GM04504 (cell line): ENCODE measurements at regions not wholly inside any gene's neighbourhood (a gene's known extent, or its start where the extent isn't known, plus 50 kb on each side); places are given as distances from the start of the nearest gene placed in this dataset.

Source experiments
- DNase-seq: peaks from one replicate; pipeline ENCODE4 v3.0.0-alpha.2; 2012; ENCODE audit warnings: low read depth

DNA sequence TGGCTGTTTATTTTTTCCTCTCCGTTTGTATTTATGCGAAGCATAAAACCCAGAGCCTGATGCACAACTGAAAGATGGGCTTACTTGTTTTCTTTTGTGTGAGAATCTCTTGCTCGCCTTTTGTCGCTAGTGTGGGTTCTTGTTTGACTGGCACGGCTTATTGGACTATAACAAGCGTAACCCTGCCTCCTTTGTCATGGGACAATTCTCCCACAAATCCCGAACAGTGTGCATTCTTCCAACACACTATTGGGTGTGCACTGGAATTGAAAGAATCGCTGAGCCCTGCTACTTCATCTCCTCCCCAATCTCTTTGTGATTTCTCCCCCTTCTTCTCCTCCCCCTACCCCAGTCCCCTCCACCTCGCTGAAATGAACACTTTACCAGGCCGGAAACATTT, 110.8 kb downstream of the ZIC5 start:
- no peak for DNase-seq

DNA sequence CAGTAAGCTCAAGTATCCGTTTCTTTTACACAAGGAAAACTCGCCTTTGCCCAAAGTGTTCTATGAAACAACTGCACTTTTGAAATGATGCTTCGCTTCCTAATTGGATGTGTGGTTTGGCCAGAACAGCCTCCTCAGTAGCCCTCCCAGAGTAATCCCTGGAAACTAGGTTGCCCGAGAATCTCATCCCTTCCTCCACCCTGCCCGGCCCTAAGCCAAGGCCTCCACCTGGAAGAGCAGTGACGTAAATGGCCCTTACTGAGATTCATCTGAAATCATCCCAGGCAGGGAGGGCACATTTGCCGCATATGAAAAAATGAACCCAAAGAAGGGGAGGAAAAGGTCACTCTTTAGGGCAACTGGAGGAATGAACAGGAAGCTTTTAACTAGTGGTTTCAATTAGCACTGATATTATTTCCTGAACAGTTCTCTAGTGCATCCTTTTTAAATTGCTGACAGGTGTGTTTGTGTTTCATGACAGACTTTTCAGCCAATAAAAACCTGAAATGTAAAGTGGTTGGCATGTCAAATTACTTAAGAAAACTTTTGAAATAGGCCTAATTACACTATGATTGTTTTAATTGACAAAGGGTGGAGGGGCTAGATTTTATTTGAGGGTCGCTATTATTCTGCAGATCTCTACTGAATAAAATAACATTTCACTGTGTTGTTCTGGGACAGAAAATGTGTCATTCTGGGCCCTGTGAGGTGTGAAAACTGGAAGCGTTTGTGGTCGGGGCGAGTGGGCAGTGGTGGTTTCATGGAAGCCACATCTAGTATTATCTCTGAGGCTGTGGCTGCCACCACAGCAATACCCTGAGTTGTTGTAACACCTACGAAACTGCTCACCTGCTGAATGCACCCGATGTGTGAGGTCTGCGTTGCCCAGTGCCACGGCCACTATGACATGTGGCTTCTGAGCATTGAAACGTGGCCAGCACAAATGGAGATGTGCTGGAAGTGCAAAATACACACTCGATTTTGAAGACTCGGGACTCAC, 112.1 kb downstream of the ZIC5 start:
- DNase-seq, result no peak

- no peak for DNase-seq
Measured at GRCh38 chr13:99857738-99858137, 113.8 kb downstream of the ZIC5 start.

DNA sequence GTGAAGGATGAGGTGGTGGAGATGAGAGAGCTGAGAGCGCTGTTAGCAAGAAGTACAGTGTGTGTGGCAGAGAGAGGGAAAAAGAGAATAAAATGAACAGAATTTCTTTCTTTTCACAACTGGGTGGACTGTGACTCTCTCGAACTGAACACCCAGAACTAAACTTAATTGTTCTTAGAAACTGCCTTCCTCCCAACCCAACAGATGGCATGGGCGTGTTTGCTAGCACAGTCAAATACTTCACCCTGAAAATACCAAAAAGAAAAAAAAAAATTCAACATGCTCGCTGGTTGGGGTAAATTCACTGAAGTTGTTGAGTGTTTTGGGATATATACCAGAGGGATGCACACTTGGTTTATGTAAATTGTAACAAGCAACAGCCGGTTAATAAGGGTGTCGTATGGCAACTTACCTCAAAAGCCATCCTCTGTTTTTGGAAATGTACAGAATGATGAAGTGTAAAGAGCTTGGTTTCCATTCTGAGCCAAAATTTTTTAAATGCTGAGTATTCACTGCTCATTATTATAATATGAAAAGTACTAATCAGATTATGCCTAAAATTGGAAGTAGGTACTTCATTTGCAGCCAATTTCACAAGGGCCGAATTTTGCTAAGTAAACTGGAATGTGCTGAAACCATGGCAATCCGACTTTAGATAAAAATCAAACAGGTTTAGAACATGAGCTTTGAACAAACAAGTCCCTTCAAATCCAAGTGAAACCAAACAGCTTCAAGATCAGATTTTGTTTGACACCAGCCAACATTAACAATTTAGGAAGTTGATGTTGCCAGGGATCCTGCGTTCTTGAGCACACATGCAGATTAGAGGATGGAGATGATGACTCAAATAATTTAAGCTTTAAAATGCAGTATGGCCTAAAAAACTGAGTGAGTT, 115.8 kb downstream of the ZIC5 start:
- DNase-seq, result no peak

DNA sequence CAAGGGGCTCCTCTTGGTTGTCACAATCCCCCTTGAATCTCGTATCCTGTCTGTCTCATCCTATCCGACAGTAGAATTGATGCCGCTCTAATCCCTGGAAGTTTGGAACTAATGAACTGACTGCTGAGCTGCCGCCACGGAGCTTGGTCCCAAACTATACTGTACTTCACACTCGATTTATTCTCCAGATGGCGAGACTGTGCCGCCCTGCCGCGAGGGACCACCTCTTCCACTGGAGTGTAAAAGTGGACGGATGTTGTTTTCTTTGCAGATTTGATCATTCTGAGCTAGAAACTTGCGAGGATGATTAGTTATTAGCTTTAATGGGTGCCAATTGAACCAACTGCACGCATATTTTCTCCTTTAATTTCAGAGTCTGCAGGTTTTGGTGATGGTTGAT, 117.2 kb downstream of the ZIC5 start:
- DNase-seq, result no peak

- DNase-seq, result no peak
Measured at GRCh38 chr13:99847318-99847750, 124.2 kb downstream of the ZIC5 start.

GRCh38 chr13:99845161-99845874, 126.2 kb downstream of the ZIC5 start:
- DNase-seq, result no peak

DNA sequence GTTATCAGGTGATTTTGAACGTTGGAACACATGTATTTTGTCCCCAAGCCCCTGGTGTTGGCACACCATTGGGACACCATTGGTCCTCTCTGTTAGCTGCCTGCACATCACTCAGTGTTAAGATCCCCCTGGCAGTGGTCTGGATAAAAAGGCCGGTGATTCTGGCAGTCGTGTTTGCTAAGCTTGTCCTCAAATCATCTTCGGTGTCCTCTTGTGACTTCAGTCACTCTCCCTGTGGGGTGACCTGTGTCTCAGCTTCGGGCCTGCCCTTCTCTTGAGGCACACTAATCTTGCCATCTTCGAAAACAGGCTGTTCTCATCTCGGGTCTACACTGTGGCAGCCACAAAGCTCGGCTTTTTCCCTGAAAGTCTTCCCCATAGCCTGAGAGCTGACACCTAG, 127.1 kb downstream of the ZIC5 start:
- no peak for DNase-seq

GRCh38 chr13:99843872-99844271, 127.7 kb downstream of the ZIC5 start:
- DNase-seq, result no peak

GRCh38 chr13:99842405-99842804, 129.2 kb downstream of the ZIC5 start:
- no peak for DNase-seq

DNA sequence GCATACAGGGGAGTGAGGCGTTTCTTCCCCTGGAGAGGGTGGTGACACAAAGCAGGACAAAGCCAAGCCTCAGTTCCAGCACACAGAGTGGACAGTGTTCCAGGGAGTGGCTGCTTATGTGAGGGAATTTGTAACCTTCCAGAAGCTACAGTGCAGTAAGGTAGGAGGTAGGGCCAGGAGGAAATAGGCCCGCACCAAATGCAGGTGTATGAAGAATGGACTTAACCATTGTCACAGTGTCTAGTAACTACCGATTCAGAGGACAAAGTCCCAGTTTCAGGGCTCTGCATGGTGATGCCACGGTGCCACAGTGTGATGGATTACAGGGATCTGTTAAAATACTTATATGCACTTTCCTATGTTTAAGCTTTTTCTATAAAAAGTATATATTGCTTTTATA, 135.3 kb downstream of the ZIC5 start:
- DNase-seq, result no peak

- no peak for DNase-seq
Measured at GRCh38 chr13:99835442-99835841, 136.1 kb downstream of the ZIC5 start.

DNA sequence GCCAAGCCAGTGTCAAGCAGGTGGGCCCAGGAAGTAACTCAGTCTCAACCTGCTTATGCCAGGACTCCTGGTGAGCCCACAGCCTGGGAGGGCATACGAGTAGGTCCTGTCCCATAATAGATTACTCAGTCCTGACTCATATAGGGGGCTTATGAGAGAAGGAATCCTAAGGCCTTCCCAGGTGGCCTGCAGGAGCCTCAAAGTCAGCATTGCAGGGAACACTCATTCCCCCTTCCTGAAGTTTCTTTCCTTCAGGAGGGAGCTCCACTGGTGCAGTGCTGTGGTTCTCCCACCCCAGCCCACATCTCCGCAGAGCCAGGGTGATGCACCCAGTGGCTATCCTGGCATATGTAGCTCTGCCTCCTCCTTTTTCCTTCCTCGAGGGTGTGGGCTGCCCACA, 137.3 kb downstream of the ZIC5 start:
- no peak for DNase-seq

DNA sequence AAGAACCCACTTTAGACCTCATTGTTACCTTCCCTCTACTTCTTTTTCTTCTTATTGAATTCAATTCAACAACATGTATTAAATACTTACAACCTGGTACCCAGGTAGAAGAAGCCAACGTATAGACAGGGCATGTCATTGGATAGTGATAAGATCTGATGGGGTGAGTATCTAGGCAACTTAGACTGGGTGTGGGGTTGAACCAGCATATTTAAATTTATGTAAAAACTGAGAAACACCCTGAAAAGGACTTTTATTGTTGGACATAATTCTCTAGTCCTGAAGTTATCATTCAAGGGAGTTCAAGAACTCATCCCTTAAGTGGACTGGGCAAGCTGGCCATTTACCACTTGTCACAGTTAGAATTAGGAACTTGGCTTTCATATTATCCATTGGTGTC, 139.2 kb downstream of the ZIC5 start:
- no peak for DNase-seq

- no peak for DNase-seq
Measured at GRCh38 chr13:99830931-99831330, 140.6 kb downstream of the ZIC5 start.

DNA sequence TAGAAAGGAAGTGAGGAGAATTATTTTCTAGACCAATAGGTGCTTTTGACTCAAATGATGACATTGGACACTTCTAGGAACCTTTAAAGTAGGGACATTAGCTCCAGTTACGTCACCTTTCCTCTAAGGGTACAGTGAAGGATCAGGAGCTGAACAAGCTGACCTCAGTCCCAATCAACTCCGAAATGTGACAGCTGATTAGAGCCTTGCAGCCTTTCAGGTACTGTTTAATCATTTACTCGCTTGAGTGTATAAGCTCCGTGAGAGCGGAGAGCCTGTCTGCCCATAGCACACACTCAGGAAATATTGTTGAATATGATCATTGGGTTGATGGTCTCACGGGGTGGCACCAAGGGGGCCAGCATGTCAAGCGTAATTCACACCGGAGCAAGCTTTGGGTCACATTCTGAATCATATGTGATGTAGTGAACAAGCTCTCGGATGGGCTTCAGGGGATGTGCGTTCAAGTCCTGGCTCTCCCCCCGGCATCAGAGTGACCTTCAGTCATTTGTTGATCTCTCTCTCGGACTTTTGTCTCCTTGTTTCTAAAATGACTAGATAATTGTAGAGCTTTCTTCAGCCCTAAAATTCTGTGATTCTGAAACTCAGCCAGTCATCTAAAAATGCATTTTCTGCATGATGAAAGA, 141.9 kb downstream of the ZIC5 start:
- DNase-seq, result no peak

- no peak for DNase-seq
Measured at GRCh38 chr13:99829161-99829560, 142.4 kb downstream of the ZIC5 start.

- DNase-seq, result no peak
Measured at GRCh38 chr13:99828735-99829134, 142.8 kb downstream of the ZIC5 start.

GRCh38 chr13:99828123-99828522, 143.4 kb downstream of the ZIC5 start:
- no peak for DNase-seq

DNA sequence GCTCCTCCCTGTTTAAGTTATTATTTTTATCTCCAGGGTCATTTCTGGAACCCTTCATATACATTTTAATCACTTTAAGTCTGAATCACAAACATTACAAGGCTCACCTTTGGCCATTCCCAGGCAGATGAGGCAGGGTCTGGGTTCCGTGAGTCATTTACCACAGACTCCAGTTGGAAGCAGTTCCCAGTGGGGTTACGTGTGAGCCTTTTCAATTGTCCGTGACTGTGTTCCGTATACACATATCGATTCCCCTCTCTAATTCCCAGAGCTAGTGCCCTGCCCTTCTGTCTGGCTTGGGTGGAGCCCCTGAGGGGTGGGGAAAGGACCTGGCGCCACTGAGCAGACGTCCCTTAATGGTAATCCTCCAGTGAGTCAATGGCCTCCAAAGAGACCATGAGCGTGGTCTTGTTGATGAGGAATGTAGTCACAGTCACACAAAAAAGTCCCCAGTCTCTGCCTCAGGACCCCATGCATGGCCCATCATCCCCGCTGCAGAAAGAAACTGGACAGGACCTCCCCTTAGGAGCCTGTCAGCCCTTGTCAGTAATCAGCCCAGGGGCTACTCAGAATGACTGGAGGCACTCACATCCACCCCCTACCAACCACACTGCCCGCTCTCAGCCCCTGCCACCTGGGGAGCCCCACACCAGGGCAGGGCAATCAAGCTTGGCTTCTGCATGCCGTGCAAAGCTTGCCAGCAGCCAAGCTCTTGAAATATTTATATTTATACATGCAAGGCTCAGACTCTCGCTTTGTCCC, 144.4 kb downstream of the ZIC5 start:
- DNase-seq, result no peak

GRCh38 chr13:99823961-99824360, 147.6 kb downstream of the ZIC5 start:
- no peak for DNase-seq
